BLaER1 treated with 17β-estradiol and CSF1 and Interleukin-3, amounts not matched to agents 10 nM and 100 nM (cell line): ENCODE measurements at regions not wholly inside any gene's neighbourhood (a gene's known extent, or its start where the extent isn't known, plus 50 kb on each side); places are given as distances from the start of the nearest gene placed in this dataset.

Experiments
- H3K27ac ChIP-seq, 11 experiments: shearing (Covaris generic); formaldehyde crosslinking; 2 replicates each; pipeline ENCODE4 v1.8.1; 2022
- H3K27me3 ChIP-seq, 11 experiments: shearing (Covaris generic); formaldehyde crosslinking; 2 replicates each; pipeline ENCODE4 v1.8.1; 2022
- H3K36me3 ChIP-seq, 11 experiments: shearing (Covaris generic); formaldehyde crosslinking; 2 replicates each; pipeline ENCODE4 v1.8.1; 2022
- H3K4me1 ChIP-seq, 10 experiments: shearing (Covaris generic); formaldehyde crosslinking; 2 replicates each; pipeline ENCODE4 v1.8.1; 2022
- H3K4me2 ChIP-seq, 11 experiments: shearing (Covaris generic); formaldehyde crosslinking; 2 replicates each; pipeline ENCODE4 v1.8.1; 2022
- H3K4me3 ChIP-seq, 10 experiments: shearing (Covaris generic); formaldehyde crosslinking; 2 replicates each; pipeline ENCODE4 v1.8.1; 2022
- H3K9ac ChIP-seq, 11 experiments: shearing (Covaris generic); formaldehyde crosslinking; 2 replicates each; pipeline ENCODE4 v1.8.1; 2022
- H3K9me3 ChIP-seq, 11 experiments: shearing (Covaris generic); formaldehyde crosslinking; replicated peaks in 1 of 11; 2 replicates each; pipeline ENCODE4 v1.8.1; 2022
- H4K20me1 ChIP-seq, 11 experiments: shearing (Covaris generic); formaldehyde crosslinking; 2 replicates each; pipeline ENCODE4 v1.8.1; 2022
- Cebpa-rat ChIP-seq, 11 experiments: shearing (Covaris generic); IDR thresholded peaks; 2 replicates each; pipeline ENCODE4 v1.8.1; 2022

DNA sequence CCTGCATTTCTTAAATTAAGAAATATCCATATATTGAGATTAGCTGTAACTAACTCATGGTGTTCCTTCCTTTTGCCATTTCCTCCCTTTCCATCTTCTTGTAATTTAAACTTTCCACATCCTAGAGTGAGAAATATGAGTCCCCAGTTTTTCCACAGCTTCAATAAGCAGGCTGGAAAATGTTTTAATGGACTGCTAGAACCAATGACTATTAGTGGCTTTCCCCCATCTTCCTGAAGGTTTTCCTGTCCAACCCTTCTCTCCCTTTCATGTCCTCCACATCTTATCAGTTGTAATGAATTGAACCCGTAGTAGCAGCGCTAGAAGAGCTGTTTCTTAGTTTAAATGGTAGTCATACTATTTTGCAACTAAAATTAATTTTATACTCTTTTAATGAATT, 145.7 kb downstream of the AHR start:
- no peak overlapping the region for H3K4me3 ChIP-seq
- no peak overlapping the region for H3K9ac ChIP-seq
- peaks cover 37 to 55% (median 46%) of the 10 kb centered on the region in 11 experiments for H3K9me3 ChIP-seq
- H3K27ac ChIP-seq: no peak overlapping the region
- H4K20me1 ChIP-seq: no peaks in the 10 kb centered on the region
- peaks cover 0 to 14% (median 0%) of the 10 kb centered on the region in 10 experiments; a peak in 4 of 20 replicates for H3K4me1 ChIP-seq
- no peak for TF ChIP-seq Cebpa-rat (IDR thresholded peaks at IDR 0.05)
- peaks cover 0 to 11% (median 0%) of the 10 kb centered on the region in 11 experiments; a peak in 4 of 22 replicates for H3K36me3 ChIP-seq
- H3K27me3 ChIP-seq: no peaks in the 10 kb centered on the region
- no peak overlapping the region for H3K4me2 ChIP-seq

DNA sequence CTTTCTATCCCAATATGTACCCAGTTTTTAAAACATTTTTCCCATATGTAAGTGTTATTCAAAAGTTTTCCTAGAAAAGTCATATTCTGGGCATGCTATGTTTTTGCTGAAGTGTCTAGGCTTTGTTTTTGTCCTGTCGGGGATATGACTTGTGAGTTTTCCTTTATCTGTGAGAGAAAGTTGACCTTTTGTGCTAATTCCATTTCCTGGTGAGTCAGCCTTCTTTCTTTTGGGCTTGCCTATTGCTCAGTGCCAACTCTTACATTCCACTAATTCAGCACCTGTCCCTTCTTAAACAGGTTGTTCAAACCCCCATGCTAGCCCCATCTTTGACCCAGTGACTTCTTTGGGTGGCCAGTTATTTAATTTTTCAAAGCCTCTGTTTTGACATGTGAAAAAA, 146.2 kb downstream of the AHR start:
- H3K4me1 ChIP-seq: peaks cover 0 to 14% (median 0%) of the 10 kb centered on the region in 10 experiments; a peak in 3 of 20 replicates
- no peaks in the 10 kb centered on the region for H3K27me3 ChIP-seq
- peaks cover 39 to 55% (median 46%) of the 10 kb centered on the region in 11 experiments for H3K9me3 ChIP-seq
- H3K9ac ChIP-seq: no peak overlapping the region
- peaks cover 0 to 11% (median 0%) of the 10 kb centered on the region in 11 experiments; a peak in 6 of 22 replicates for H3K36me3 ChIP-seq
- no peak overlapping the region for H3K4me3 ChIP-seq
- no peak for TF ChIP-seq Cebpa-rat (IDR thresholded peaks at IDR 0.05)
- no peaks in the 10 kb centered on the region for H4K20me1 ChIP-seq
- H3K4me2 ChIP-seq: peak overlapping the region in 2 of 11 experiments; percentile 14 to 17; a peak in 3 of 22 replicates
- H3K27ac ChIP-seq: no peak overlapping the region

DNA sequence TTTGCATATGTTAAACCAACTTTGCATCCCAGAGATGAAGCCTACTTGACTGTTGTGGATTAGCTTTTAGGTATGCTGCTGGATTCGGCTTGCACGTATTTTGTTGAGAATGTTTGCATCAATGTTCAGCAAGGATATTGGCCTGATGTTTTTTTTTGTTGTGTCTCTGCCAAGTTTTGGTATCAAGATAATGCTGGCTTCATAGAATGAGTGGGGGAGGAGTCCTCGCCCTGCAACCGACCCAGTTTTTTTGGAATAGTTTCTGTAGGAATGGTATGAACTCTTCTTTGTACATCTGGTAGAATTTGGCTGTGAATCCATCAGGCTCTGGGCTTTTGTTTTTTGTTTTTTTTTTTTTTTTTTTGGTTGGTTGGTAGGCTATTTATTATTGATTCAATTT, 147.9 kb downstream of the AHR start:
- Histone ChIP-seq H3K27me3 (no peaks in the 10 kb centered on the region), H3K9me3 (peaks cover 31 to 48% (median 42%) of the 10 kb centered on the region in 11 experiments), H3K4me1 (peaks cover 0 to 7% (median 0%) of the 10 kb centered on the region in 10 experiments; a peak in 3 of 20 replicates), H3K27ac (no peak overlapping the region), H3K4me2 (no peak overlapping the region), H3K36me3 (peaks cover 0 to 16% (median 0%) of the 10 kb centered on the region in 11 experiments; a peak in 4 of 22 replicates), H3K4me3 (no peak overlapping the region), H4K20me1 (no peaks in the 10 kb centered on the region), H3K9ac (no peak overlapping the region)
- TF ChIP-seq Cebpa-rat (IDR thresholded peaks at IDR 0.05): no peak

DNA sequence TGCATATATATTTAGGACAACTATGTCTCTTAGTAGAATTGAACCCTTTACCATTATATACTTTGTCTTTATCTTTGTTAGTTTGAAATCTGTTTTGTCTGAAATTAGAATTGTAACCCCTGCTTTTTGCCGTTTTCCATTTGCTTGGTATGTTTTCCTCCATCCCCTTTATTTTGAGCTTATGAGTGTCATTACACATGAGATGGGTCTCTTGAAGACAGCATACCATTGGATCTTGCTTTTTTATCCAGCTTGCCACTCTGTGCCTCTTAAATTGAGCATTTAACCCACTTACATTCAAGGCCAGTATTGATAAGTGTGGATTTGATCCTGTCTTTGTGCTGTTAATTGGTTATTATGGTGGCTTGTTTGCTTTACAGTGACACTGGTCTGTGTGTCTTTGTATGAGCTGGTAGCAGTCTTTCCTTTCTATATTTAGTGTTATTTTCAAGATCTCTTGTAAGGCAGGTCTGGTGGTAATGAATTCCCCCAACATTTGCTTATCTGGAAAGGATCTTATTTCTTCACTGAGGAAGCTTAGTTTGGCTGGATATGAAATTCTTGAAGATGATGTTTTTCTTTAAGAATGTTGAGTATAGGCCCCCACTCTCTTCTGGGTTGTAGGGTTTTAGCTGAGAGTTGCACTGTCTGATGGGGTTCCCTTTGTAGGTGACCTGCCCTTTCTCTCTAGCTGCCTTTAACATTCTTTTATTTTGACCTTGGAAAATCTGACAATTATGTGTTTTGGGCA, 149.5 kb downstream of the AHR start:
- peaks cover 0 to 7% (median 0%) of the 10 kb centered on the region in 10 experiments; a peak in 3 of 20 replicates for H3K4me1 ChIP-seq
- no peak overlapping the region for H3K4me2 ChIP-seq
- no peaks in the 10 kb centered on the region for H3K27me3 ChIP-seq
- no peak overlapping the region for H3K9ac ChIP-seq
- no peak overlapping the region for H3K4me3 ChIP-seq
- H4K20me1 ChIP-seq: no peaks in the 10 kb centered on the region
- H3K9me3 ChIP-seq: peaks cover 31 to 57% (median 45%) of the 10 kb centered on the region in 11 experiments
- no peak overlapping the region for H3K27ac ChIP-seq
- TF ChIP-seq Cebpa-rat (IDR thresholded peaks at IDR 0.05): no peak
- H3K36me3 ChIP-seq: peaks cover 0 to 17% (median 1%) of the 10 kb centered on the region in 11 experiments; a peak in 5 of 22 replicates

DNA sequence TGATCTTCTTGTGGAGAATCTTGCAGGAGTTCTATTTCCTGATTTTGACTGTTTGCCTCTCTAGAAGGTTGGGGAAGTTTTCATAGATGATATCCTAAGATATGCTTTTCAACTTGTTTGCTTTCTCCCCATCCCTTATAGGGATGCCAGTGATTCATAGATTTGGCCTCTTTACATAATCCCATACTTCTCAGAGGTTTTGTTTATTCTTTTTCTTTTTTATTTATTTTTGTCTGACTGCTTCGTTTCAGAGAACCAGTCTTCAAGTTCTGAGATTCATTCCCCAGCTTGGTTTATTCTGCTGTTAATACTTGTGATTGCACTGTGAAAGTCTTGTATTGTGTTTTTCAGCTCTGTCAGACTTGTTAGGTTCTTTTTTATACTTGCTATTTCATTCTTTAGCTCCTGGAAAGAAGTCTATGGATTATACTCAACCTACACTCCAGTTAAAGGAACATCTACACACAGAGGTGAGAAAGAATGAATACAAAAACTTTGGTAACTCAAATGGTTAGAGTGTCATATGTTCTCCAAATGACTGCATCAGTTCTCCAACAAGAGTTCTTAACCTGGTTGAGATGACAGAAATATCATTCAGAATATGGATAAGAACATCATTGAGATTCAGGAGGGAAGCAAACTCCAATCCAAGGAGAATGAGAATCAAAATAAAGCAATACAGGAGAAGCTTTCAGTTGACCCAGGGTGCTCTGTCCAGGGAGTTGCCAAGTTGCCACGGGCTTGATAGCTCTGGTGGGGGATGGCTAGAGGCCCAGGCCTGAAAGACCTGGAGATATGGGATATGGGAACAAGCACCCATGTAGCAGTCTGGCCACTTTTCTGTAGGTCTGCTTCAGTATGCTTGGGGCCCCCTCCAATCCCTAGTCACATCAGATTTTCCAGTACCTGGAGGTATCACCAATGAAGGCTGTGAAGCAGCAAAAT, 150.3 kb downstream of the AHR start:
- TF ChIP-seq Cebpa-rat (IDR thresholded peaks at IDR 0.05): no peak
- Histone ChIP-seq H3K4me3 (no peak overlapping the region), H3K27ac (no peak overlapping the region), H3K4me1 (peaks cover 0 to 7% (median 0%) of the 10 kb centered on the region in 10 experiments; a peak in 3 of 20 replicates), H3K9me3 (peaks cover 37 to 64% (median 50%) of the 10 kb centered on the region in 11 experiments), H3K36me3 (peaks cover 0 to 24% (median 10%) of the 10 kb centered on the region in 11 experiments; a peak in 6 of 22 replicates), H3K27me3 (no peaks in the 10 kb centered on the region), H3K4me2 (no peak overlapping the region), H3K9ac (no peak overlapping the region), H4K20me1 (no peaks in the 10 kb centered on the region)

DNA sequence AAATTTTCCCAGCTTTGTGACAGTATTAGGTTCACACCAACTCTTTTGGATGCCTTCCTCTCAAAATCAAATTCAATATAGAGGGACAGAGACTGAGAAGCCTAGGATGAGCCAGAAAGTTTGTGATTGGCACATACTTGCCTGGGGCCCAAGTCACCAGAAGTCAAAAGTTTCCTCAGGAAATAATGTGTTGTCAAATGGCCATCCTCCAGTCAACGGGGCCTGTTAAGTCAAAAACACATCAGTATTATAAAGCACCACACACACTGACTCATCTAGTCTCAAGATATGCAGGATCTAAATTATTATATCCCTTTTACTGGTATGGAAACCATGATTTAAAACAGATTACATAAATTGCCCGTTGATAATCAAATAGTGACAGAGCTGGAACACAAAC, 158.1 kb downstream of the AHR start:
- H3K4me2 ChIP-seq: no peak overlapping the region
- no peak overlapping the region for H3K4me3 ChIP-seq
- H3K9ac ChIP-seq: no peak overlapping the region
- H3K27ac ChIP-seq: no peak overlapping the region
- no peaks in the 10 kb centered on the region for H3K27me3 ChIP-seq
- no peaks in the 10 kb centered on the region for H4K20me1 ChIP-seq
- H3K36me3 ChIP-seq: peaks cover 0 to 41% (median 0%) of the 10 kb centered on the region in 11 experiments; a peak in 6 of 22 replicates
- no peak for TF ChIP-seq Cebpa-rat (IDR thresholded peaks at IDR 0.05)
- H3K4me1 ChIP-seq: no peaks in the 10 kb centered on the region
- peaks cover 38 to 91% (median 69%) of the 10 kb centered on the region in 11 experiments for H3K9me3 ChIP-seq

DNA sequence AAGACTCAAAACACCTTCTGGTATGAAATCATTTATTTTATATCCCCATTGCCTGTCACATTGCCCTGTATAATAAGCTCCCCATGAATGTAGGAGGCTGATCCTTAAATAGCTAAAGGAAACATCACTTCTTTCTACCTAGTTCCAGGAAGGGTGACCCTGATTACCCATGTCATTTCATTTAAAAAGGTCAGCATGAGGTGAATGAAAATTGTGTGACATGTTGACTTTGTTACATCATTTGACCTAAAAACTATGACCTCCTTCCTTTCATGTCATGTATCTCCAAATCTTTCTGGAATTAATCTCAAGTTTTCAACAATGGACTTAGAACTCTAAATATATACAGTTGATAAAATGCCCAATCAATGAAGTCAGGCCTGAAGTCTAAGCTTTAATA, 161.5 kb downstream of the AHR start:
- Histone ChIP-seq H3K4me1 (peaks cover 15 to 25% (median 22%) of the 10 kb centered on the region in 10 experiments), H3K4me2 (no peak overlapping the region), H3K27ac (no peak overlapping the region), H4K20me1 (no peaks in the 10 kb centered on the region), H3K27me3 (no peaks in the 10 kb centered on the region), H3K36me3 (peaks cover 0 to 26% (median 0%) of the 10 kb centered on the region in 11 experiments; a peak in 6 of 22 replicates), H3K9me3 (peaks cover 38 to 75% (median 60%) of the 10 kb centered on the region in 11 experiments), H3K9ac (no peak overlapping the region), H3K4me3 (no peak overlapping the region)
- no peak for TF ChIP-seq Cebpa-rat (IDR thresholded peaks at IDR 0.05)

DNA sequence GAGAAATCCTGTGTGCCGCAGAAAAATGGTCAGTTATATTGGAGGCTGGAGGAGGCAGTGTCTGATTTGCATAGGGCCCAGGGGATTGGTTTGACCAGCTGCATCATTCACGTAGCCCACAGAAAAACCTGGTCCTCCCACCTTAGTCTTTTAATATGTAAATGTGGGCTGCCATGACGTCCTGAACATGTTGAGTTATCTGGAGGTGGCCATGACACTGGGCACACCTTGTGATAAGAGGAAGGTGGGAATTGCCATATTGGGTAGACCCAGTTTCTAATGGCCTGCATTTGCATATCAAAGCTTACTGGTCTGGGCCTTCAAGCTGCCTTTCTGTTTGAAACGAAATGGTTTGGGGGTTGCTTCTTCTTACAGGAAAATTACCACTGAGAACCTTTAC, 162.2 kb downstream of the AHR start:
- H3K9ac ChIP-seq: no peak overlapping the region
- peaks cover 38 to 70% (median 57%) of the 10 kb centered on the region in 11 experiments for H3K9me3 ChIP-seq
- H3K27me3 ChIP-seq: no peaks in the 10 kb centered on the region

More for the DNA sequence above, 162.2 kb downstream of the AHR start:
- no peak overlapping the region for H3K4me2 ChIP-seq
- H3K4me1 ChIP-seq: peaks cover 20 to 31% (median 26%) of the 10 kb centered on the region in 10 experiments
- peaks cover 0 to 22% (median 0%) of the 10 kb centered on the region in 11 experiments; a peak in 5 of 22 replicates for H3K36me3 ChIP-seq
- TF ChIP-seq Cebpa-rat (IDR thresholded peaks at IDR 0.05): no peak
- no peak overlapping the region for H3K4me3 ChIP-seq
- H3K27ac ChIP-seq: no peak overlapping the region
- H4K20me1 ChIP-seq: no peaks in the 10 kb centered on the region
